ENCODE measurements at regions not wholly inside any gene's neighbourhood (a gene's known extent, or its start where the extent isn't known, plus 50 kb on each side); places are given as distances from the start of the nearest gene placed in this dataset.

DNA sequence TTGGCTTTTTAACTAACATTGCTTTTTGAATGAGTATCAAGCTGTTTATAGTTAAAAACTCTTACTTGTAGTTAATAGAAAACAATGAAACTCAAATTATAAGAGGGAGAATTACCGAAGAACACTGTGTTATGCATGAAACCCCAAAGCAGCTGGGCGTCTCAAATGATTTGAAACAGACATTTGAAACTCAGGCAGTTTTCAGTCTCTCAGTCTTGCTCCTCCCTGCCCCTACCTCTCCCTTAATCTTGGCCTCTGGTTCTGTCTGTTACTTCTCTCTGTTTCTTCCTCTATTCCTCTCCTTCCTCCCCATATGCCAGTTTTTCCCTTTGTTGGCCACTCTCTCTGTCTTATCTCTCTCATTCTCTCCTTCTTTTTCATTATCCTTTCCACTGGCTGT lies 118.3 kb upstream of the SYNPR start:
- DNase-seq (ENCODE audit: low spot score): no peak
- Mint-ChIP-seq H3K4me3 (ENCODE audit: unreplicated experiment) (no peak overlapping the region), H3K36me3 (ENCODE audit: low read depth, unreplicated experiment) (no peaks in the 10 kb centered on the region), H3K9me3 (ENCODE audit: unreplicated experiment) (no peaks in the 10 kb centered on the region), H3K4me1 (ENCODE audit: unreplicated experiment) (no peaks in the 10 kb centered on the region), H3K27ac (ENCODE audit: unreplicated experiment) (no peak overlapping the region), H3K27me3 (ENCODE audit: unreplicated experiment) (no peaks in the 10 kb centered on the region)
- TF ChIP-seq, protein P1, sequence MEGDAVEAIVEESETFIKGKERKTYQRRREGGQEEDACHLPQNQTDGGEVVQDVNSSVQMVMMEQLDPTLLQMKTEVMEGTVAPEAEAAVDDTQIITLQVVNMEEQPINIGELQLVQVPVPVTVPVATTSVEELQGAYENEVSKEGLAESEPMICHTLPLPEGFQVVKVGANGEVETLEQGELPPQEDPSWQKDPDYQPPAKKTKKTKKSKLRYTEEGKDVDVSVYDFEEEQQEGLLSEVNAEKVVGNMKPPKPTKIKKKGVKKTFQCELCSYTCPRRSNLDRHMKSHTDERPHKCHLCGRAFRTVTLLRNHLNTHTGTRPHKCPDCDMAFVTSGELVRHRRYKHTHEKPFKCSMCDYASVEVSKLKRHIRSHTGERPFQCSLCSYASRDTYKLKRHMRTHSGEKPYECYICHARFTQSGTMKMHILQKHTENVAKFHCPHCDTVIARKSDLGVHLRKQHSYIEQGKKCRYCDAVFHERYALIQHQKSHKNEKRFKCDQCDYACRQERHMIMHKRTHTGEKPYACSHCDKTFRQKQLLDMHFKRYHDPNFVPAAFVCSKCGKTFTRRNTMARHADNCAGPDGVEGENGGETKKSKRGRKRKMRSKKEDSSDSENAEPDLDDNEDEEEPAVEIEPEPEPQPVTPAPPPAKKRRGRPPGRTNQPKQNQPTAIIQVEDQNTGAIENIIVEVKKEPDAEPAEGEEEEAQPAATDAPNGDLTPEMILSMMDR (IDR thresholded peaks at IDR 0.05; ENCODE audit: unreplicated experiment): no peak

DNA sequence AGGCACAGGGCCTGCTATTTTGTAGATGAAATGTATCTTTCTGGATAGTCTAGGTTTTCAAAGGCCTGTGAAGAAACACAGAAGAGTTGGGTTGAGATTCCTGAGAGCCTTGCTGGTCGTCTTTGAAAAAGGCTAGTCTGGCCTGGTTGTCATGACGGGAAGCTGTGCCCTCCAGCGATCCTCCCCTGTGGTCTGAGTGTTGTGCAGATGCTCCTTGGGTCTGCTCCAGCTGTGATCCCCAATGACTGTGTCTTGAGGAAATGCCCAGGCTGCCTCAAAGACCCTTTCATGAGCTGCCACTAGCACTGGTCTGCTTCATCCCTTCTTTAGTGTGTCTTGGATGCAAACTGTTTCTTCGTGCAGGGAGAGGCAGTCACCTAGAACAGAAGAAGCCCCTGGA lies 111.0 kb upstream of the SYNPR start:
- Mint-ChIP-seq H3K4me3 (ENCODE audit: unreplicated experiment) (no peak overlapping the region), H3K4me1 (ENCODE audit: unreplicated experiment) (no peaks in the 10 kb centered on the region), H3K27me3 (ENCODE audit: unreplicated experiment) (peaks cover 2% of the 10 kb centered on the region), H3K9me3 (ENCODE audit: unreplicated experiment) (no peaks in the 10 kb centered on the region), H3K27ac (ENCODE audit: unreplicated experiment) (no peak overlapping the region), H3K36me3 (ENCODE audit: low read depth, unreplicated experiment) (no peaks in the 10 kb centered on the region)
- TF ChIP-seq, protein P1 (IDR thresholded peaks at IDR 0.05; ENCODE audit: unreplicated experiment): no peak
- DNase-seq (ENCODE audit: low spot score): no peak

DNA sequence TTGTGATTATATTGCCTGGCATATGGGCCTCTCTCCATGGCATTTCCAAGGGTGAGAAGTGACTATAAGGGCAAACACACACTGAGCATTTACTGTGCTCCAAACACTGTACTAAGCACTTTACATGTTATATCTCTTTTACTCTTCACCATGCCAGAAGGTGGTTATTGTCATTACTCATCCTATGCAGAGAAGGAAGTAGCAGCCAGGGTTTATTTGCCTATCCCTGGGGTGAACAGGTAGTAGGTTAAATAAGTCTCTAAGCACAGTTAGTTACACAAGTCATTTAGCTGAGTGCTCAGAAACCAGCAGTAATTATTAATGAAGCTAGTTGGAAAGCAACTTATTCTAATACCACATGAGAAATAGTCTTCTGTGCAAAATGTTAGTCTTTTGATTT lies 109.9 kb upstream of the SYNPR start:
- H3K9me3 Mint-ChIP-seq (ENCODE audit: unreplicated experiment): no peaks in the 10 kb centered on the region
- H3K4me1 Mint-ChIP-seq (ENCODE audit: unreplicated experiment): no peaks in the 10 kb centered on the region
- DNase-seq (ENCODE audit: low spot score): no peak
- peaks cover 2% of the 10 kb centered on the region for H3K27me3 Mint-ChIP-seq (ENCODE audit: unreplicated experiment)
- no peak overlapping the region for H3K27ac Mint-ChIP-seq (ENCODE audit: unreplicated experiment)
- TF ChIP-seq, protein P1 (IDR thresholded peaks at IDR 0.05; ENCODE audit: unreplicated experiment): no peak
- no peaks in the 10 kb centered on the region for H3K36me3 Mint-ChIP-seq (ENCODE audit: low read depth, unreplicated experiment)
- no peak overlapping the region for H3K4me3 Mint-ChIP-seq (ENCODE audit: unreplicated experiment)

- Mint-ChIP-seq H3K4me3 (ENCODE audit: unreplicated experiment) (no peak overlapping the region), H3K27ac (ENCODE audit: unreplicated experiment) (no peak overlapping the region), H3K27me3 (ENCODE audit: unreplicated experiment) (peaks cover 2% of the 10 kb centered on the region), H3K9me3 (ENCODE audit: unreplicated experiment) (no peaks in the 10 kb centered on the region), H3K36me3 (ENCODE audit: low read depth, unreplicated experiment) (no peaks in the 10 kb centered on the region), H3K4me1 (ENCODE audit: unreplicated experiment) (peaks cover 4% of the 10 kb centered on the region)
- DNase-seq (ENCODE audit: low spot score): no peak
- TF ChIP-seq, protein P1 (IDR thresholded peaks at IDR 0.05; ENCODE audit: unreplicated experiment): no peak
Observed at GRCh38 chr3:63179862-63180522, 98.1 kb upstream of the SYNPR start.

GRCh38 chr3:63192248-63192647 lies 85.9 kb upstream of the SYNPR start:
- Mint-ChIP-seq H3K27me3 (ENCODE audit: unreplicated experiment) (no peaks in the 10 kb centered on the region), H3K27ac (ENCODE audit: unreplicated experiment) (no peak overlapping the region), H3K36me3 (ENCODE audit: low read depth, unreplicated experiment) (no peaks in the 10 kb centered on the region), H3K4me1 (ENCODE audit: unreplicated experiment) (no peaks in the 10 kb centered on the region), H3K4me3 (ENCODE audit: unreplicated experiment) (no peak overlapping the region), H3K9me3 (ENCODE audit: unreplicated experiment) (no peaks in the 10 kb centered on the region)
- no peak for DNase-seq (ENCODE audit: low spot score)
- TF ChIP-seq, protein P1 (IDR thresholded peaks at IDR 0.05; ENCODE audit: unreplicated experiment): no peak
